ENCODE measurements at regions not wholly inside any gene's neighbourhood (a gene's known extent, or its start where the extent isn't known, plus 50 kb on each side); places are given as distances from the start of the nearest gene placed in this dataset.

- TF ChIP-seq HDAC2 (IDR thresholded peaks at IDR 0.05; ENCODE audit: borderline replicate concordance in 1 of 2, low read depth in 2 of 2, low read length in 2 of 2) = no peak
- no peak for TF ChIP-seq BACH1 (IDR thresholded peaks at IDR 0.05; ENCODE audit: low read length)
- TF ChIP-seq TBP (IDR thresholded peaks at IDR 0.05; ENCODE audit: low read depth, low read length) = no peak
- TF ChIP-seq RXRA (IDR thresholded peaks at IDR 0.05; ENCODE audit: insufficient read depth, low read depth, low read length) = no peak
- no peak for TF ChIP-seq RBBP5 (IDR thresholded peaks at IDR 0.05; ENCODE audit: borderline replicate concordance, low read depth, low read length)
- no peak for TF ChIP-seq TAF7 (optimal IDR thresholded peaks at IDR 0.05; ENCODE audit: borderline replicate concordance, low read depth, low read length)
- no peak for TF ChIP-seq SRF (IDR thresholded peaks at IDR 0.05; ENCODE audit: low read depth, low read length)
- TF ChIP-seq CHD1 (IDR thresholded peaks at IDR 0.05; ENCODE audit: low read depth, low read length) = no peak
Measured at GRCh38 chr11:69965821-69966582, 112.1 kb upstream of the ANO1 start (continued).
